HCT116 (cell line): ENCODE measurements at regions not wholly inside any gene's neighbourhood (a gene's known extent, or its start where the extent isn't known, plus 50 kb on each side); places are given as distances from the start of the nearest gene placed in this dataset.

Experiments used
- ATAC-seq: fragments of 200-7000 bp; cut with Tn5 transposase; 2 replicates; pipeline ENCODE4 v1.9.1; 2020; ENCODE audit warnings: mild to moderate bottlenecking, moderate library complexity
- BruUV-seq: library from RNA; stranded (reverse); fragments of 400-500 nt; replicated peaks from 2 replicates; lab custom pipeline; 2021; lab: Mats Ljungman, UMichigan
- CTCF ChIA-PET: fragments of 300-600 bp; sonication (Branson Sonifier 250); formaldehyde crosslinking; loops from one replicate; lab custom pipeline; 2021; ENCODE audit warnings: antibody characterized with exemption; lab: Charles Lee
- POLR2A ChIA-PET: fragments of 300-600, 350-600 bp; sonication (Branson Sonifier 250); formaldehyde crosslinking; loops from one replicate; lab custom pipeline; 2021; ENCODE audit warnings: antibody characterized with exemption; lab: Charles Lee
- RAD21 ChIA-PET, 2 experiments: fragments of 300-600 bp; sonication (Branson Sonifier 250); formaldehyde crosslinking; loops; one replicate each; lab custom pipeline; 2023; ENCODE audit warnings: low total read pairs in 2 of 2; ENCODE audit not compliant: uncharacterized antibody in 2 of 2, unreplicated experiment in 2 of 2, low non-redundant PET in 1 of 2; lab: Charles Lee
- DNase-seq: peaks from one replicate; pipeline ENCODE4 v3.0.0-alpha.2; 2010; ENCODE audit warnings: low read depth, low spot score
- H2AFZ ChIP-seq: fragments of 200-600 bp; shearing (Covaris generic), sonication (generic); 2 replicates; pipeline ENCODE4 v1.6.1; 2017; ENCODE audit warnings: low read depth, mixed run types, mixed read lengths, antibody characterized with exemption, low read length; ENCODE audit not compliant: poor library complexity, severe bottlenecking
- H3K27ac ChIP-seq: 2 replicates; pipeline ENCODE4 v1.5.1; 2012; ENCODE audit warnings: low read depth, low read length
- H3K27me3 ChIP-seq: fragments of 200-600 bp; sonication (generic); 2 replicates; pipeline ENCODE4 v1.6.1; 2016; ENCODE audit warnings: mixed run types, low read length, mixed read lengths; ENCODE audit not compliant: insufficient read depth
- H3K36me3 ChIP-seq, 2 experiments: fragments of 200-500 bp in 1 of 2; fragments of 200-600 bp in 1 of 2; sonication (Bioruptor generic) in 1 of 2; sonication (generic) in 1 of 2; 2 replicates each; pipeline versions ENCODE4 v1.5.1 to v1.6.1; 2014 to 2016; ENCODE audit warnings: low read length in 2 of 2, inconsistent platforms in 1 of 2, mixed read lengths in 1 of 2, mixed run types in 1 of 2; ENCODE audit not compliant: insufficient read depth in 2 of 2, control insufficient read depth in 1 of 2
- H3K4me1 ChIP-seq, 2 experiments: fragments of 200-600 bp in 1 of 2; sonication (generic) in 1 of 2; 2 replicates each; pipeline versions ENCODE4 v1.5.1 to v1.6.1; 2012 to 2017; ENCODE audit warnings: low read length in 2 of 2, inconsistent platforms in 1 of 2, mild to moderate bottlenecking in 1 of 2, mixed read lengths in 1 of 2, mixed run types in 1 of 2, moderate library complexity in 1 of 2; ENCODE audit not compliant: insufficient read depth in 2 of 2, control insufficient read depth in 1 of 2
- H3K4me2 ChIP-seq: fragments of 200-600 bp; sonication (generic); 2 replicates; pipeline ENCODE4 v1.6.1; 2017; ENCODE audit warnings: mixed run types, low read length, mixed read lengths
- H3K4me3 ChIP-seq, 2 experiments: fragments of 200-600 bp in 1 of 2; sonication (generic) in 1 of 2; replicated peaks in 1 of 2; 2 replicates each; pipeline ENCODE4 v1.5.1; 2011 to 2016; ENCODE audit warnings: low read length in 2 of 2, control low read depth in 1 of 2, low read depth in 1 of 2, mild to moderate bottlenecking in 1 of 2, mixed read lengths in 1 of 2, mixed run types in 1 of 2
- H3K79me2 ChIP-seq: fragments of 200-600 bp; sonication (generic); 2 replicates; pipeline ENCODE4 v1.6.1; 2017; ENCODE audit warnings: mild to moderate bottlenecking, mixed run types, low read length, moderate library complexity, mixed read lengths; ENCODE audit not compliant: insufficient read depth
- H3K9ac ChIP-seq: fragments of 200-600 bp; sonication (generic); 2 replicates; pipeline ENCODE4 v1.6.1; 2016; ENCODE audit warnings: low read length, mixed read lengths
- H3K9me2 ChIP-seq: fragments of 200-600 bp; sonication (generic), shearing (Covaris generic); 2 replicates; pipeline ENCODE4 v1.6.1; 2017; ENCODE audit warnings: mixed run types, mild to moderate bottlenecking, moderate library complexity; ENCODE audit not compliant: insufficient read depth
- H3K9me3 ChIP-seq, 2 experiments: fragments of 200-500 bp in 1 of 2; fragments of 200-600 bp in 1 of 2; sonication (Bioruptor generic) in 1 of 2; sonication (generic) in 1 of 2; 2 replicates each; pipeline ENCODE4 v1.6.1; 2014 to 2017; ENCODE audit warnings: low read length in 2 of 2, mixed read lengths in 2 of 2, inconsistent platforms in 1 of 2, low read depth in 1 of 2, mild to moderate bottlenecking in 1 of 2, mixed run types in 1 of 2, moderate library complexity in 1 of 2; ENCODE audit not compliant: control insufficient read depth in 1 of 2, insufficient read depth in 1 of 2
- H4K20me1 ChIP-seq: fragments of 200-600 bp; sonication (generic), shearing (Covaris generic); 2 replicates; pipeline ENCODE4 v1.6.1; 2017; ENCODE audit warnings: mixed run types, mild to moderate bottlenecking, moderate library complexity; ENCODE audit not compliant: insufficient read depth
- ATF3 ChIP-seq: IDR thresholded peaks from 2 replicates; pipeline ENCODE4 v1.6.1; 2012
- CBX3 ChIP-seq: IDR thresholded peaks from 2 replicates; pipeline ENCODE4 v1.6.1; 2012; ENCODE audit warnings: low read depth
- CEBPB ChIP-seq: IDR thresholded peaks from 2 replicates; pipeline ENCODE4 v1.6.1; 2012; ENCODE audit warnings: low read depth
- EGR1 ChIP-seq: IDR thresholded peaks from 2 replicates; pipeline ENCODE4 v1.6.1; 2012; ENCODE audit warnings: low read depth
- ELF1 ChIP-seq: IDR thresholded peaks from 2 replicates; pipeline ENCODE4 v1.6.1; 2012; ENCODE audit warnings: low read depth, borderline replicate concordance
- EZH2 ChIP-seq: fragments of 200-600 bp; sonication (generic); IDR thresholded peaks from 2 replicates; pipeline ENCODE4 v1.6.1; 2017; ENCODE audit warnings: antibody characterized with exemption, mixed run types
- FOSL1 ChIP-seq: IDR thresholded peaks from 2 replicates; pipeline ENCODE4 v1.6.1; 2012; ENCODE audit warnings: low read depth
- JUND ChIP-seq: IDR thresholded peaks from 2 replicates; pipeline ENCODE4 v1.6.1; 2012
- POLR2A ChIP-seq: IDR thresholded peaks from 2 replicates; pipeline ENCODE4 v1.7.0; 2011; ENCODE audit warnings: borderline replicate concordance; ENCODE audit not compliant: insufficient read depth, insufficient read length; ENCODE audit errors: extremely low read depth
- RAD21 ChIP-seq: IDR thresholded peaks from 2 replicates; pipeline ENCODE4 v1.6.1; 2012; ENCODE audit warnings: low read depth, mild to moderate bottlenecking
- SIN3A ChIP-seq: IDR thresholded peaks from 2 replicates; pipeline ENCODE4 v1.6.1; 2012; ENCODE audit warnings: low read depth
- SP1 ChIP-seq: IDR thresholded peaks from 2 replicates; pipeline ENCODE4 v1.6.1; 2012; ENCODE audit warnings: low read depth
- TCF7L2 ChIP-seq: IDR thresholded peaks from 2 replicates; pipeline ENCODE4 v1.7.0; 2011; ENCODE audit warnings: borderline replicate concordance, inconsistent platforms; ENCODE audit not compliant: insufficient read depth, insufficient read length; ENCODE audit errors: extremely low read depth
- YY1 ChIP-seq: IDR thresholded peaks from 2 replicates; pipeline ENCODE4 v1.6.1; 2011; ENCODE audit warnings: low read length, low read depth, moderate library complexity, mild to moderate bottlenecking; ENCODE audit not compliant: insufficient replicate concordance; ENCODE audit errors: extremely low read depth
- ZFX ChIP-seq: fragments of 450-650 bp; IDR thresholded peaks from 2 replicates; pipeline ENCODE4 v1.6.1; 2017
- ZNF274 ChIP-seq: fragments of 200-500 bp; sonication (Bioruptor generic); IDR thresholded peaks from 2 replicates; pipeline ENCODE4 v1.6.1; 2014; ENCODE audit warnings: mild to moderate bottlenecking, low read depth, low read length, inconsistent platforms
- intact Hi-C: fragments of 100-400 bp; cut with micrococcal nuclease; formaldehyde crosslinking; loops from 2 replicates; pipeline ENCODE4 v1.10.0; 2022
- TF ChIP-seq, protein P1 (sequence below), 3 experiments: fragments of 200-600 bp in 1 of 3; sonication (generic) in 1 of 3; IDR thresholded peaks in 2 of 3; conservative IDR thresholded peaks in 1 of 3; 2 replicates each; pipeline ENCODE4 v1.5.1; 2012 to 2017; ENCODE audit warnings: low read depth in 2 of 3, low read length in 2 of 3, antibody characterized with exemption in 1 of 3, borderline replicate concordance in 1 of 3, control low read depth in 1 of 3, mild to moderate bottlenecking in 1 of 3, mixed read lengths in 1 of 3, mixed run types in 1 of 3, moderate library complexity in 1 of 3; ENCODE audit not compliant: insufficient read depth in 1 of 3
- TF ChIP-seq, protein P2 (sequence below): IDR thresholded peaks from 2 replicates; pipeline ENCODE4 v1.6.1; 2011; ENCODE audit warnings: mild to moderate bottlenecking, low read length, moderate library complexity; ENCODE audit not compliant: insufficient replicate concordance; ENCODE audit errors: extremely low read depth

- no peaks in the 10 kb centered on the region for H3K9me2 ChIP-seq
- H3K27ac ChIP-seq = no peak overlapping the region
- no peaks in the 10 kb centered on the region for H3K4me1 ChIP-seq
- ChIA-PET CTCF (interaction anchor here (0.7 to 3.4 kb wide), 12 partner anchors 9 to 661 kb away, joined by 3 to 32 read pairs (median 4); no protein-coding TSS in a partner anchor), POLR2A (no interaction called here), RAD21 (interaction anchor here in 1 of 2 experiments (1.1 kb wide), 1 partner anchor 325 kb away, joined by 3 read pairs; no protein-coding TSS in a partner anchor)
- H2AFZ ChIP-seq = no peak overlapping the region
- ATAC-seq = no peak
- TF ChIP-seq EGR1 = no peak
- no peak for TF ChIP-seq ZFX
- TF ChIP-seq JUND = no peak
- no peak for TF ChIP-seq RAD21
- TF ChIP-seq CEBPB = no peak
- TF ChIP-seq, protein P1, sequence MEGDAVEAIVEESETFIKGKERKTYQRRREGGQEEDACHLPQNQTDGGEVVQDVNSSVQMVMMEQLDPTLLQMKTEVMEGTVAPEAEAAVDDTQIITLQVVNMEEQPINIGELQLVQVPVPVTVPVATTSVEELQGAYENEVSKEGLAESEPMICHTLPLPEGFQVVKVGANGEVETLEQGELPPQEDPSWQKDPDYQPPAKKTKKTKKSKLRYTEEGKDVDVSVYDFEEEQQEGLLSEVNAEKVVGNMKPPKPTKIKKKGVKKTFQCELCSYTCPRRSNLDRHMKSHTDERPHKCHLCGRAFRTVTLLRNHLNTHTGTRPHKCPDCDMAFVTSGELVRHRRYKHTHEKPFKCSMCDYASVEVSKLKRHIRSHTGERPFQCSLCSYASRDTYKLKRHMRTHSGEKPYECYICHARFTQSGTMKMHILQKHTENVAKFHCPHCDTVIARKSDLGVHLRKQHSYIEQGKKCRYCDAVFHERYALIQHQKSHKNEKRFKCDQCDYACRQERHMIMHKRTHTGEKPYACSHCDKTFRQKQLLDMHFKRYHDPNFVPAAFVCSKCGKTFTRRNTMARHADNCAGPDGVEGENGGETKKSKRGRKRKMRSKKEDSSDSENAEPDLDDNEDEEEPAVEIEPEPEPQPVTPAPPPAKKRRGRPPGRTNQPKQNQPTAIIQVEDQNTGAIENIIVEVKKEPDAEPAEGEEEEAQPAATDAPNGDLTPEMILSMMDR (IDR thresholded peaks at IDR 0.05 in 2 of 3, conservative IDR thresholded peaks at IDR 0.05 in 1 of 3; ENCODE audit: borderline replicate concordance in 1 of 3, insufficient read depth in 1 of 3, low read depth in 2 of 3, low read length in 2 of 3) = no peak
- no peak for TF ChIP-seq ELF1
- no peak for TF ChIP-seq EZH2
- no peak for TF ChIP-seq ATF3
- no peak for TF ChIP-seq CBX3
- no peak for TF ChIP-seq SIN3A
- TF ChIP-seq, protein P2, sequence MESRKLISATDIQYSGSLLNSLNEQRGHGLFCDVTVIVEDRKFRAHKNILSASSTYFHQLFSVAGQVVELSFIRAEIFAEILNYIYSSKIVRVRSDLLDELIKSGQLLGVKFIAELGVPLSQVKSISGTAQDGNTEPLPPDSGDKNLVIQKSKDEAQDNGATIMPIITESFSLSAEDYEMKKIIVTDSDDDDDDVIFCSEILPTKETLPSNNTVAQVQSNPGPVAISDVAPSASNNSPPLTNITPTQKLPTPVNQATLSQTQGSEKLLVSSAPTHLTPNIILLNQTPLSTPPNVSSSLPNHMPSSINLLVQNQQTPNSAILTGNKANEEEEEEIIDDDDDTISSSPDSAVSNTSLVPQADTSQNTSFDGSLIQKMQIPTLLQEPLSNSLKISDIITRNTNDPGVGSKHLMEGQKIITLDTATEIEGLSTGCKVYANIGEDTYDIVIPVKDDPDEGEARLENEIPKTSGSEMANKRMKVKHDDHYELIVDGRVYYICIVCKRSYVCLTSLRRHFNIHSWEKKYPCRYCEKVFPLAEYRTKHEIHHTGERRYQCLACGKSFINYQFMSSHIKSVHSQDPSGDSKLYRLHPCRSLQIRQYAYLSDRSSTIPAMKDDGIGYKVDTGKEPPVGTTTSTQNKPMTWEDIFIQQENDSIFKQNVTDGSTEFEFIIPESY = no peak
- no peak for TF ChIP-seq YY1
- no peak for TF ChIP-seq POLR2A
- TF ChIP-seq SP1 = no peak
- TF ChIP-seq ZNF274 = no peak
- TF ChIP-seq FOSL1 = no peak
- TF ChIP-seq TCF7L2 = no peak
- H3K4me2 ChIP-seq = no peak overlapping the region
- no peaks in the 10 kb centered on the region for H3K79me2 ChIP-seq
- no peak overlapping the region for H3K9ac ChIP-seq
- intact Hi-C loops = loop anchor here (1.0 to 2.0 kb wide), 3 partner anchors 325 to 661 kb away; no protein-coding TSS in a partner anchor
- no peaks in the 10 kb centered on the region for H3K9me3 ChIP-seq
- H3K36me3 ChIP-seq = no peaks in the 10 kb centered on the region
- no peaks in the 10 kb centered on the region for H4K20me1 ChIP-seq
- BruUV-seq = no TSS peak
- H3K4me3 ChIP-seq = no peak overlapping the region
- DNase-seq = no peak
- peaks cover 24% of the 10 kb centered on the region for H3K27me3 ChIP-seq
Observed at GRCh38 chr17:12342161-12342560, 321.5 kb downstream of the MAP2K4 start.
